Psoas muscle (tissue), 7 donors: ENCODE measurements at regions not wholly inside any gene's neighbourhood (a gene's known extent, or its start where the extent isn't known, plus 50 kb on each side); places are given as distances from the start of the nearest gene placed in this dataset.

Experiments
- ATAC-seq, 4 donors: fragments of 200-7000 bp; cut with Tn5 transposase; one replicate each; pipeline ENCODE4 v1.9.1; 2020; ENCODE audit warnings: moderate library complexity in 3 of 4, mild to moderate bottlenecking in 2 of 4
- DNase-seq, 2 donors: peaks; one replicate each; pipeline ENCODE4 v3.0.0-alpha.2; 2020
- H3K27ac ChIP-seq: fragments of 200-600 bp; one replicate; pipeline ENCODE4 v1.8.0; 2022
- H3K27me3 ChIP-seq, 3 donors: fragments of 200-600 bp in 1 of 3; one replicate each; pipeline versions ENCODE4 v1.6.1 to v1.8.0; 2013 to 2022; ENCODE audit warnings: low read length in 2 of 3, mild to moderate bottlenecking in 2 of 3, moderate library complexity in 1 of 3; ENCODE audit not compliant: insufficient read depth in 3 of 3
- H3K36me3 ChIP-seq, 2 donors: fragments of 200-600 bp in 1 of 2; one replicate each; pipeline versions ENCODE4 v1.6.1 to v1.8.0; 2013 to 2022; ENCODE audit warnings: low read depth in 1 of 2, mild to moderate bottlenecking in 1 of 2, moderate library complexity in 1 of 2; ENCODE audit not compliant: insufficient read depth in 1 of 2
- H3K4me1 ChIP-seq: fragments of 200-600 bp; one replicate; pipeline ENCODE4 v1.8.0; 2022
- H3K4me3 ChIP-seq: fragments of 200-600 bp; one replicate; pipeline ENCODE4 v1.8.0; 2022; ENCODE audit warnings: mild to moderate bottlenecking
- H3K9me3 ChIP-seq: fragments of 200-600 bp; one replicate; pipeline ENCODE4 v1.8.0; 2022
- WGBS, 3 donors: extraction: QIAGEN DNeasy Blood & Tissue Kit; methylation state at CpG; one replicate each; pipeline versions ENCODE4 v1.1.6 to v1.1.7; 2013; 5-methylcytosine and 5-hydroxymethylcytosine counted together
- intact Hi-C, 2 donors: fragments of 100-400 bp; cut with DNase I; formaldehyde crosslinking; loops; one replicate each; pipeline versions ENCODE4 v1.11.0 to v1.14.2; 2022
- TF ChIP-seq, protein P1 (sequence below): fragments of 200-600 bp; IDR thresholded peaks from one replicate; pipeline ENCODE4 v1.8.0; 2022; ENCODE audit warnings: antibody characterized with exemption
- donor health status: healthy with polysubstance abuse.
- donor health status: DM: no; HTN: no; CAD: no; lungs with moderate emphysema.
- donor health status: Bipolar disorder and iron deficiency.
- donor health status: healthy.
- donor health status: DM: yes; HTN: yes; CAD: no.
- donor health status: DM: no; HTN: no; CAD: no.
- donor health status: DM: yes; HTN: yes; CAD: no.

DNA sequence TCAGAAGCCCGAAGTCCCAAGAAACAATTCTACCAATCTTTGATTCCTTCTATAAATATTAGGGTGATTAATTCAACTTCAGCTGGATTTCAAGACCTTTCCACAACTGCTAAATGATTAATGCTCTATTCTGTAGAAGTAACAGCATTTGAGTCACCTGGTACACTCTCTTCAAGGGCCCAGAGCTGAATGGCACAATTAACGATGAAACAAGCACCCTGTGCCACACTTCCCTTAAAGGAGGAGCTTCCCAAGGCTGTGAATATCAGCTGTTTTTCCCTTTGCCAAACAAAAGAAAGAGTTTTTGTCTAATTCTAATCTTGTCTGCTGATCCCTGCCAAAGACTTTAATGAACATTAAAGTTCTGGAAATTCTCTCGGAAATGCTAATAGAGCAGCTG is 56.0 kb downstream of the BOD1L2 start:
- 50 to 52% (median 52%) methylated on average over 3 of the region's 3 CpGs for WGBS, 3 donors
- intact Hi-C loops, result no loop called here
- Histone ChIP-seq H3K4me1 (no peaks in the 10 kb centered on the region), H3K9me3 (no peaks in the 10 kb centered on the region), H3K4me3 (no peak overlapping the region), H3K27ac (no peak overlapping the region), H3K27me3 (no peaks in the 10 kb centered on the region), H3K36me3 (no peaks in the 10 kb centered on the region)
- ATAC-seq, result no peak
- DNase-seq, result no peak
- TF ChIP-seq, protein P1, sequence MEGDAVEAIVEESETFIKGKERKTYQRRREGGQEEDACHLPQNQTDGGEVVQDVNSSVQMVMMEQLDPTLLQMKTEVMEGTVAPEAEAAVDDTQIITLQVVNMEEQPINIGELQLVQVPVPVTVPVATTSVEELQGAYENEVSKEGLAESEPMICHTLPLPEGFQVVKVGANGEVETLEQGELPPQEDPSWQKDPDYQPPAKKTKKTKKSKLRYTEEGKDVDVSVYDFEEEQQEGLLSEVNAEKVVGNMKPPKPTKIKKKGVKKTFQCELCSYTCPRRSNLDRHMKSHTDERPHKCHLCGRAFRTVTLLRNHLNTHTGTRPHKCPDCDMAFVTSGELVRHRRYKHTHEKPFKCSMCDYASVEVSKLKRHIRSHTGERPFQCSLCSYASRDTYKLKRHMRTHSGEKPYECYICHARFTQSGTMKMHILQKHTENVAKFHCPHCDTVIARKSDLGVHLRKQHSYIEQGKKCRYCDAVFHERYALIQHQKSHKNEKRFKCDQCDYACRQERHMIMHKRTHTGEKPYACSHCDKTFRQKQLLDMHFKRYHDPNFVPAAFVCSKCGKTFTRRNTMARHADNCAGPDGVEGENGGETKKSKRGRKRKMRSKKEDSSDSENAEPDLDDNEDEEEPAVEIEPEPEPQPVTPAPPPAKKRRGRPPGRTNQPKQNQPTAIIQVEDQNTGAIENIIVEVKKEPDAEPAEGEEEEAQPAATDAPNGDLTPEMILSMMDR, result no peak

DNA sequence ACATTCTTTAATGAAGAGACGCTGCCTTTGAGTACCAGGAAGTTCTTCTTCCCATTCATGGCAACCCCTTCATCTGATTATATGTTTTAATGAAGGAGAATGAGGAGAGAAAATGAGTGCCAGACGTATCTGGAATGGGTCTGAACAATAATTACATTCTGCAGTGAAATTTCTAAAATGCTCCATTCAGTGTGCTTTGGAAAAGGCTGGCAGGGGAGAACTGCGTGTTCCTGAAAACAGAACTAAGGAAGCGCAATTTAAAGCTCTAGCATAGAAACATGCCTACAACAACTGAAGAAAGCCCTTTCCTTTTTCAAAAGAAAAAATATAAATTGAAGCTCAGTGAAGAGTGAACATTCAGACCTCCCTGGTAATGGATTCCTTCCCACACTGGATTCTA is 58.8 kb downstream of the BOD1L2 start:
- ATAC-seq, result no peak
- no peak for DNase-seq
- Histone ChIP-seq H3K4me1 (no peaks in the 10 kb centered on the region), H3K36me3 (no peaks in the 10 kb centered on the region), H3K27ac (no peak overlapping the region), H3K27me3 (peaks cover 0 to 15% (median 4%) of the 10 kb centered on the region in 3 donors), H3K4me3 (no peak overlapping the region), H3K9me3 (no peaks in the 10 kb centered on the region)
- 78 to 87% (median 86%) methylated on average over 4 of the region's 4 CpGs for WGBS, 3 donors
- intact Hi-C loops, result no loop called here
- TF ChIP-seq, protein P1, result no peak

DNA sequence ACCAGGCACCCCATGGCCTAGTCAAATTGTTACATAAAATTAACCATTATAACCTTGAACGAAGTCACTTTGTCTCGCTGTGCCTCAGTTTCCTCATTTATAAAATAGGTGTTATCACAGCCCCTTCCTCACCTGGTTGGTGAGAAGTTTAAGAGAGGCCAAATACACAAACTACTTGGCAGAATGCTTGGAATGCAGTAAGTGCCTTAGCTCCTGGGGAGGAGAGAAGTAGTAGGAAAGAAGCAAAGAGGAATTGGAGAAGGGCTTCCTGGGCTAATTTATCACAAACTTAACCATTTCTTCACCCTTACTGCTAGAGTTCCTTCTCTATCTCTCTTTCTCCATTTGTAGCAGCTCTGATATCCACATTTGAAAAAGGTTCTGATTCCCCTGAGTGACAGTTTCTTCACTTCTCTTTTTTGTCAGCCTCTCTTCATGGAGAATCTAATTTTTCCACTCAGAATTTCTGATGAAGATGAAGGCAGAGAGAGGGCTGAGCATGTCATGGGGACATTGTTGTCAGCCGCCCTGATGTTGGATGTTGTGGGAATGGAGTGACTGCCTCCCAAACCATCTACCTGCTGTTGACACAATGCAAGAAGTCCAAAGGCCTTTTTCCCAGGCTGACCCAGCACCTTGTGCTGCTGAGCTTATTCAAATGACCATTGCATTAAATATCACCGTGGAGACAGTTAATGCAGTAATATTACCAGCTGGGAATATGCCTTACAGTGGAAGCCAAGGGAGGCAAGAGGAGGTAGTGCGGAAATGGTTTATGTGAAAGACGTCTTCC is 60.4 kb downstream of the BOD1L2 start:
- intact Hi-C loops, result no loop called here
- Histone ChIP-seq H3K4me3 (no peak overlapping the region), H3K4me1 (no peaks in the 10 kb centered on the region), H3K9me3 (no peaks in the 10 kb centered on the region), H3K27me3 (peaks cover 0 to 27% (median 7%) of the 10 kb centered on the region in 3 donors), H3K36me3 (no peaks in the 10 kb centered on the region), H3K27ac (no peak overlapping the region)
- ATAC-seq (no peak), DNase-seq (no peak)
- TF ChIP-seq, protein P1, result no peak
- 51 to 61% (median 53%) methylated on average over 6 of the region's 6 CpGs for WGBS, 3 donors

DNA sequence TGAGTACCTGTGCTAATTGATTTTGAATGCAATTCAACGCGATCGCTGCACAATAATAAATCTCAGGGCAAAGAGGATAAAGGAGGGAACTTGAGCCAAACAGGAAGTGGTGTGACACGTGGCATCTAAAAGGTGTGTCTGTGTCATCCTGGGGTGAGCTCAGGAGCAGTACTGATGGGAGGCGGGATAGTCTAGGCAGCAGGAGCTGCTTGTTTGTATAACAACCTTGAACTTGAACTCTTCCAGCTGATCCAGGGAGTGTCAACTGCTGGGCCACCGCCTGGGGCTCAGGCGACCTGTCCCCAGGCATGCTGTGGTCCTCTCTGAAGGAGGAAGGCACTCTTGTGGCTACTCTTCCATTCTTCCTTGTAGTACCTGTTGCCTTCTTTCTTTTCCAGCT is 61.2 kb downstream of the BOD1L2 start:
- peaks cover 0 to 27% (median 7%) of the 10 kb centered on the region in 3 donors for H3K27me3 ChIP-seq
- no peak overlapping the region for H3K4me3 ChIP-seq
- 31 to 32% (median 32%) methylated on average over 7 of the region's 7 CpGs for WGBS, 3 donors
- DNase-seq (no peak), ATAC-seq (no peak)
- TF ChIP-seq, protein P1, result no peak
- H3K36me3 ChIP-seq, result no peaks in the 10 kb centered on the region
- H3K9me3 ChIP-seq, result no peaks in the 10 kb centered on the region
- intact Hi-C loops, result no loop called here
- H3K27ac ChIP-seq, result no peak overlapping the region
- H3K4me1 ChIP-seq, result no peaks in the 10 kb centered on the region

DNA sequence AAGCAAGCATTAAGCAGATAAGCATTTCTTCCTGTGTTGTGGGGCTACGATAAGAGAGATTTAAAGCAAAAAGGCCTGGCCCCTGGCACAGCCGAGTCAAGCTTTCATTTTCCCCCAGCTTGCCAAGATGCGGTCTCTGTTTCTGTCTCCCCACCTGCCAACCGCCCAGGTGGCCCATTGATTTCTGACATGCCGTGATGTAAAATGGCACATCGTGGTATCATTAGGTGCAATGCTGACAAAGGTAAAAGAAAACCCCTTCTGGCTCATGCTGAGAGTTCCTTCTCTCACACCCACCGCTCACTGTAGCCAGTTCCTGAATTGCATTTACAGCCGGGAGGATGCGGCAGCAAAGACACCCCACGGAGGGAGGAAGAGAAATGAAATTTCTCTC is 62.8 kb downstream of the BOD1L2 start:
- H3K36me3 ChIP-seq, result no peaks in the 10 kb centered on the region
- intact Hi-C loops, result no loop called here
- TF ChIP-seq, protein P1, result no peak
- H3K9me3 ChIP-seq, result no peaks in the 10 kb centered on the region
- 11 to 15% (median 11%) methylated on average over 10 of the region's 10 CpGs for WGBS, 3 donors
- DNase-seq, result no peak
- no peak overlapping the region for H3K27ac ChIP-seq
- no peaks in the 10 kb centered on the region for H3K4me1 ChIP-seq
- H3K4me3 ChIP-seq, result no peak overlapping the region
- no peak for ATAC-seq
- H3K27me3 ChIP-seq, result peaks cover 0 to 27% (median 7%) of the 10 kb centered on the region in 3 donors
